IMR-90 (cell line): ENCODE measurements at regions not wholly inside any gene's neighbourhood (a gene's known extent, or its start where the extent isn't known, plus 50 kb on each side); places are given as distances from the start of the nearest gene placed in this dataset.

Experiments
- ATAC-seq: fragments of 200-7000 bp; cut with Tn5 transposase; 2 replicates; pipeline ENCODE4 v1.9.1; 2020; ENCODE audit warnings: low read depth, mild to moderate bottlenecking, moderate library complexity
- BruUV-seq: library from RNA; stranded (reverse); fragments of 400-500 nt; replicated peaks from 2 replicates; lab custom pipeline; 2021; lab: Mats Ljungman, UMichigan
- CTCF ChIA-PET: fragments of 300-600 bp; formaldehyde crosslinking; extraction: SDS; loops from one replicate; lab custom pipeline; 2021; ENCODE audit warnings: antibody characterized with exemption; lab: Yijun Ruan, JAX
- POLR2A ChIA-PET: fragments of 300-600 bp; sonication (Branson Sonifier 250); formaldehyde crosslinking; loops from one replicate; lab custom pipeline; 2022; ENCODE audit warnings: antibody characterized with exemption; ENCODE audit not compliant: unreplicated experiment; lab: Charles Lee
- DNase-seq: peaks from one replicate; pipeline ENCODE4 v3.0.0; 2013
- H2AFZ ChIP-seq: replicated peaks from 2 replicates; pipeline ENCODE3; 2013; ENCODE audit warnings: low read length, mild to moderate bottlenecking; ENCODE audit not compliant: poor library complexity
- H2AK5ac ChIP-seq: 2 replicates; pipeline ENCODE4 v1.6.1; 2013; ENCODE audit warnings: low read depth, low read length, inconsistent platforms
- H2AK9ac ChIP-seq: replicated peaks from 2 replicates; pipeline ENCODE3; 2013; ENCODE audit warnings: mild to moderate bottlenecking, low read depth, low read length, moderate library complexity; ENCODE audit not compliant: poor library complexity
- H2BK120ac ChIP-seq: 2 replicates; pipeline ENCODE4 v1.6.1; 2013; ENCODE audit warnings: low read depth, low read length, inconsistent platforms
- H2BK15ac ChIP-seq: 3 replicates; pipeline ENCODE4 v1.6.1; 2013; ENCODE audit warnings: low read depth, low read length, inconsistent platforms
- H2BK20ac ChIP-seq: 2 replicates; pipeline ENCODE4 v1.6.1; 2013; ENCODE audit warnings: low read depth, mild to moderate bottlenecking, inconsistent platforms, low read length, moderate library complexity
- H2BK5ac ChIP-seq: 2 replicates; pipeline ENCODE4 v1.6.1; 2013; ENCODE audit warnings: mild to moderate bottlenecking, low read depth, low read length, inconsistent platforms; ENCODE audit not compliant: poor library complexity, severe bottlenecking
- H3K14ac ChIP-seq: replicated peaks from 2 replicates; pipeline ENCODE4 v1.6.1; 2013; ENCODE audit warnings: low read depth, low read length, inconsistent platforms
- H3K18ac ChIP-seq: 2 replicates; pipeline ENCODE4 v1.6.1; 2013; ENCODE audit warnings: low read depth, low read length, control low read depth
- H3K23ac ChIP-seq: 2 replicates; pipeline ENCODE4 v1.6.1; 2013; ENCODE audit warnings: low read depth, low read length, inconsistent platforms
- H3K27ac ChIP-seq: 2 replicates; pipeline ENCODE4 v1.5.1; 2013; ENCODE audit warnings: mild to moderate bottlenecking, control low read depth, low read length; ENCODE audit not compliant: insufficient read depth
- H3K27me3 ChIP-seq: 2 replicates; pipeline ENCODE4 v1.6.1; 2013; ENCODE audit warnings: low read length; ENCODE audit not compliant: control insufficient read depth, insufficient read depth
- H3K36me3 ChIP-seq: 2 replicates; pipeline ENCODE4 v1.6.1; 2013; ENCODE audit warnings: low read length, mixed read lengths; ENCODE audit not compliant: control insufficient read depth, insufficient read depth
- H3K4ac ChIP-seq: 2 replicates; pipeline ENCODE4 v1.6.1; 2013; ENCODE audit warnings: low read depth, low read length, inconsistent platforms
- H3K4me1 ChIP-seq: 2 replicates; pipeline ENCODE4 v1.6.1; 2013; ENCODE audit warnings: low read length, mixed read lengths; ENCODE audit not compliant: control insufficient read depth, insufficient read depth
- H3K4me2 ChIP-seq: 2 replicates; pipeline ENCODE4 v1.6.1; 2013; ENCODE audit warnings: low read depth, mild to moderate bottlenecking, control low read depth, low read length, moderate library complexity
- H3K4me3 ChIP-seq: 2 replicates; pipeline ENCODE4 v1.5.1; 2013; ENCODE audit warnings: low read depth, mild to moderate bottlenecking, control low read depth, low read length, moderate library complexity; ENCODE audit not compliant: insufficient read depth
- H3K56ac ChIP-seq: 2 replicates; pipeline ENCODE4 v1.6.1; 2013; ENCODE audit warnings: low read length, inconsistent platforms; ENCODE audit not compliant: insufficient read depth; ENCODE audit errors: extremely low read depth
- H3K79me1 ChIP-seq, 2 experiments: 2 replicates each; pipeline ENCODE4 v1.6.1; 2013; ENCODE audit warnings: low read length in 2 of 2, inconsistent platforms in 1 of 2, low read depth in 1 of 2
- H3K9ac ChIP-seq: 2 replicates; pipeline ENCODE4 v1.6.1; 2013; ENCODE audit warnings: low read depth, low read length, control low read depth
- H3K9me1 ChIP-seq: 2 replicates; pipeline ENCODE4 v1.6.1; 2013; ENCODE audit warnings: low read length, inconsistent platforms; ENCODE audit not compliant: insufficient read depth
- H3K9me3 ChIP-seq: 2 replicates; pipeline ENCODE4 v1.6.1; 2013; ENCODE audit warnings: low read length; ENCODE audit not compliant: control insufficient read depth, insufficient read depth
- H4K20me1 ChIP-seq: 2 replicates; pipeline ENCODE4 v1.6.1; 2013; ENCODE audit warnings: low read length, inconsistent platforms; ENCODE audit not compliant: insufficient read depth
- H4K5ac ChIP-seq: 2 replicates; pipeline ENCODE4 v1.6.1; 2013; ENCODE audit warnings: mild to moderate bottlenecking, low read depth, low read length, control low read depth
- H4K8ac ChIP-seq, 2 experiments: 2 replicates each; pipeline ENCODE4 v1.6.1; 2013; ENCODE audit warnings: low read depth in 2 of 2, low read length in 2 of 2, control low read depth in 1 of 2, inconsistent platforms in 1 of 2
- H4K91ac ChIP-seq: 2 replicates; pipeline ENCODE4 v1.6.1; 2013; ENCODE audit warnings: low read depth, low read length, inconsistent platforms; ENCODE audit not compliant: insufficient read depth
- BHLHE40 ChIP-seq: fragments of 150-350 bp; IDR thresholded peaks from 2 replicates; pipeline ENCODE4 v1.6.1; 2016; ENCODE audit warnings: mild to moderate bottlenecking, low read depth, low read length
- CHD1 ChIP-seq: IDR thresholded peaks from 2 replicates; pipeline ENCODE4 v1.6.1; 2012; ENCODE audit warnings: low read depth, low read length, improper control_type of control experiment
- MXI1 ChIP-seq: IDR thresholded peaks from 2 replicates; pipeline ENCODE4 v1.6.1; 2012; ENCODE audit warnings: low read depth, mild to moderate bottlenecking, low read length, moderate library complexity, borderline replicate concordance
- RCOR1 ChIP-seq: IDR thresholded peaks from 2 replicates; pipeline ENCODE4 v1.6.1; 2012; ENCODE audit warnings: mild to moderate bottlenecking, low read length, improper control_type of control experiment; ENCODE audit not compliant: insufficient replicate concordance
- USF2 ChIP-seq: fragments of 150-350 bp; IDR thresholded peaks from 2 replicates; pipeline ENCODE4 v1.6.1; 2017; ENCODE audit warnings: mild to moderate bottlenecking, antibody characterized with exemption, low read length, low read depth
- whole genome bisulfite sequencing, 2 experiments: methylation state at CpG; one replicate each; pipeline versions ENCODE4 v1.1.5 to v1.1.7; 2013; ENCODE audit warnings: missing lambda C conversion rate in 2 of 2; ENCODE audit not compliant: insufficient read length in 1 of 2; ENCODE audit errors: extremely low coverage in 2 of 2; 5-methylcytosine and 5-hydroxymethylcytosine counted together
- dilution Hi-C: fragments of 300-500 bp; cut with HindIII; formaldehyde crosslinking; loops from one replicate; pipeline ENCODE4 v1.14.3; 2018; ENCODE audit warnings: low sequenced_read_pairs; ENCODE audit not compliant: unreplicated experiment
- in situ Hi-C: fragments of 300-500 bp; cut with MboI; formaldehyde crosslinking; loops from 3 replicates; pipeline ENCODE4 v1.14.3; 2019; ENCODE audit warnings: low sequenced_read_pairs, inconsistent platforms, mixed read lengths
- intact Hi-C: fragments of 100-400 bp; cut with micrococcal nuclease; formaldehyde crosslinking; loops from 2 replicates; pipeline ENCODE4 v1.10.0; 2022

GRCh38 chr5:85225388-85225787 lies 840.7 kb upstream of the EDIL3 start:
- Histone ChIP-seq H4K91ac (no peak overlapping the region), H3K36me3 (no peaks in the 10 kb centered on the region), H4K8ac (no peak overlapping the region), H3K4me1 (no peaks in the 10 kb centered on the region), H3K4me2 (no peak overlapping the region), H3K23ac (no peak overlapping the region), H2BK15ac (no peak overlapping the region), H3K9ac (no peak overlapping the region), H3K4me3 (no peak overlapping the region), H4K20me1 (no peaks in the 10 kb centered on the region), H3K18ac (no peak overlapping the region), H4K5ac (no peak overlapping the region), H3K27ac (no peak overlapping the region), H3K27me3 (no peaks in the 10 kb centered on the region), H3K56ac (no peak overlapping the region), H3K4ac (no peak overlapping the region), H2BK5ac (no peak overlapping the region), H2BK20ac (no peak overlapping the region), H3K14ac (no peak overlapping the region), H2AFZ (no peak overlapping the region), H3K9me3 (peaks cover 7% of the 10 kb centered on the region), H3K9me1 (no peaks in the 10 kb centered on the region), H2BK120ac (no peak overlapping the region), H2AK5ac (no peak overlapping the region), H3K79me1 (no peaks in the 10 kb centered on the region), H2AK9ac (no peak overlapping the region)
- WGBS, 2 experiments, result no CpG with 5 or more reads among the region's 1 CpG
- no peak for DNase-seq
- POLR2A ChIA-PET, result no interaction called here
- BruUV-seq, result no TSS peak
- in situ Hi-C loops (no loop called here), intact Hi-C loops (no loop called here), dilution Hi-C loops (no loop called here)
- no peak for ATAC-seq
- no peak for TF ChIP-seq CHD1
- no peak for TF ChIP-seq BHLHE40
- no peak for TF ChIP-seq MXI1
- TF ChIP-seq USF2, result no peak
- no peak for TF ChIP-seq RCOR1
- CTCF ChIA-PET, result no interaction called here
